Activated CD4-positive, alpha-beta T cell treated with anti-CD3 and anti-CD28 coated beads, Interleukin-2, Interleukin-6, amounts not matched to agents 100 ng/mL and 50 ng/mL, durations not matched to agents 16 hours and 8 hours (primary cell): ENCODE measurements at regions not wholly inside any gene's neighbourhood (a gene's known extent, or its start where the extent isn't known, plus 50 kb on each side); places are given as distances from the start of the nearest gene placed in this dataset.
A peak's percentile ranks its signal among the peaks of the same experiment; 100 is the strongest.
"Not testable (repeated sequence)": the region's sequence is repeated elsewhere in the genome, so short reads cannot be mapped to it uniquely, and the experiment has no call there.

Experiments used
- DNase-seq: peaks from one replicate; pipeline ENCODE4 v3.0.0-alpha.2; 2020

DNA sequence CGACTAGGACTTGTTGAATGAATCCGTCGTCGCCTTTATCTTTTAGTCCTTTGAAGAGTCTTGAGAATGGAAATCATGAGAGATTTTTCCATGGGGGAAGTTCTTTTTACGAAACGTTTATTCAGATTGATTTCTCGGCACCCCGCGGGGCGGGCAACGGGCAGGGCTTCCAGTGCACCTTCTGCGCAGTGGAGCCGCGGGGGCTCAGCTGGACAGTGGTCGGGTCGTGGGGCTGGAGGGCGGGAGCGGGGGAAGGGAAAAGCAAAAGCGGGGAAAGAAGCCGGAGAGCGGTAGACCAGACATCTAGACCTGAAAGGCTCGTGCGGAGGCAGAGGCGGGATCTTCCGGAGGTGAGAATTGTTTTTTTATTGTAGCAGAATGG lies 103.0 kb downstream of the NBPF11 start:
- DNase-seq = not testable (repeated sequence)

DNA sequence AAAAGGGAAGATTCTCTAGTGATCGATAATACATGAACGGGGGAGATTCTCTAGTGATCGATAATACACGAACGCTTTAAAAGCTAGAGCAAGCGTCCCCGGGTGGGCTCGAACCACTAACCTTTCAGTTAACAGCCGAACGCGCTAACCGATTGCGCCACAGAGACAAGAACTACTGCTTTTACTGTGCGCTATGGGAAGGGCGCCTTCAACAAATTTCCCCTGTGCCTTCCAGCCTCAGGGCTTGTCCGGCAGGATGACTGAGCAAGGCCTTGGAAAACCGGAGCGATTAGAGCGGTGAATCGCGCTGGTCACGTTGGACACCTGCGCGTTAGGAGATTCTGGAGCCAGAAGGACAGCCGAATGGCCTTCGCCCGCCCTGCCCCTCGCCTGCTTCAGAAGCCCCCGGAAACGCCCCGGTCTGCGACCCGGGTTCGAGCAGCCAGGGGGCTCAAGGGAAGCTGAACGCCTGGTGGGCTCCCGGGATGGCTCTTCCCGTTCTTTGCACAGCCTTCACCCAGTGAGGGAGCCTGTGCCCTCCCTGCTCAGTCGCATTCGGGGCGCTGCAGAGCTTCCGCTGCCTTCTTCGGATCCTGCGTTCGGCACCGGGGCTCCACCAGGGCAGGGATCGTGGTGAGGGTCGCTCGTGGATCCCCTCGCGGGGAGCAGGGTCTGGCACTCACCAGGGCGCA lies 103.5 kb downstream of the NBPF11 start:
- peak; percentile 54 for DNase-seq

DNA sequence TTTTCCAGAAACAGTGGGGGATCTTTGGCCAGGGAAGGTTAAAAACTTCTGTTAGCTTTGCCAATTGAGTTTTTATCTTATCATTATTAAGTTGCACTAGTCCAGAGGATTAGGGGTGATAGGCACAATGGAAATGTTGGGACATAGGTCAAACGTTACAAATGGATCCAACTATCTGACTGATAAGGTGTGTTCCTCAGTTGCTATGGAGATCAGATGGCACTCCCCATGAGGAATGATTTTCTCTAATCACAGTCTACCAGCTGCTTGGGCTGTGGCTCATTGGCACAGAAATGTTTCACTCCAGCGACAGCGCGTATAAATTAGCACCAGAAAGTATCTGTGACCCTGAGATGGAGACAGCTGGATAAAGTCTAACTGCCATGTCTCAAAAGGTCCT lies 106.2 kb downstream of the NBPF11 start:
- DNase-seq = not testable (repeated sequence)

DNA sequence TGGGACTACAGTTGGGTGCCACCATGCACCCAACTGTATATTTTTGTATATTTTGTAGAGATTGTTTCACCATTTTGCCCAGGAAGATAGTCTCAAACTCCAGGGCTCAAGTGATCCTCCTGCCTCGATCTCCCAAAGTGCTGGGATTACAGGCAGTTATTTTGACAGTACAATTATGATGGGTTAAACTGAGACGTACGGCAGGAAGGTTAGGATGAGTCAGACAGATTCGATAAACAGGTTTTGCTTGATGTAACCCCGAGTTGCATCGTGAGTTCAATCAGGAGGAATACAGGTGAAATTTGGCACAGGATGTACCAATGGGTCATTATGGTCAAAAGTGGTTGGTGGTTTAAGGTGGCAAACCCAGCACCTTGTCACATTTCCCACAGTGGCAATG lies 107.6 kb downstream of the NBPF11 start:
- DNase-seq = not testable (repeated sequence)
